ENCODE measurements at regions not wholly inside any gene's neighbourhood (a gene's known extent, or its start where the extent isn't known, plus 50 kb on each side); places are given as distances from the start of the nearest gene placed in this dataset.

- TF ChIP-seq ZNF576 (CRISPR knock-in tag; IDR thresholded peaks at IDR 0.05) (no peak), MEIS1 (CRISPR knock-in tag; IDR thresholded peaks at IDR 0.05; ENCODE audit: borderline replicate concordance) (no peak), SPEN (CRISPR knock-in tag; IDR thresholded peaks at IDR 0.05; ENCODE audit: low read depth) (no peak)
Observed at GRCh38 chr1:199813198-199813597, 214.3 kb upstream of the NR5A2 start (continued).

- in situ Hi-C loops (cut with HindIII; ENCODE audit: extremely low pct_ligation_motif_present, low pct_unique_long_range_greater_than_20kb) (no loop called here), intact Hi-C loops (cut with micrococcal nuclease; ENCODE audit: unreplicated experiment) (no loop called here)
- ChIA-PET CTCF (ENCODE audit: low intra/inter-chr PET ratio, low total read pairs) (no interaction called here), POLR2A (no interaction called here)
- 0% methylated on average over 3 of the region's 3 CpGs for whole genome bisulfite sequencing (ENCODE audit: low lambda C conversion rate)
- Histone ChIP-seq H2AFZ (ENCODE audit: low read length) (no peak overlapping the region), H3K27ac (ENCODE audit: extremely low read length, insufficient read depth, low read length) (no peak overlapping the region), H4K20me1 (ENCODE audit: insufficient read depth, low read length) (no peaks in the 10 kb centered on the region), H3K4me3 (replicated peaks in 1 of 3; ENCODE audit: insufficient read depth in 1 of 3, low read depth in 2 of 3, low read length in 3 of 3) (no peak overlapping the region), H3K4me1 (ENCODE audit: insufficient read depth, low read length) (no peaks in the 10 kb centered on the region), H3K36me3 (replicated peaks in 1 of 2; ENCODE audit: control insufficient read depth in 1 of 2, insufficient read depth in 2 of 2, low read length in 2 of 2) (no peaks in the 10 kb centered on the region), H3K27me3 (ENCODE audit: control insufficient read depth in 1 of 2, insufficient read depth in 2 of 2, low read length in 2 of 2) (no peaks in the 10 kb centered on the region), H3K79me2 (ENCODE audit: insufficient read depth, low read length) (no peaks in the 10 kb centered on the region), H3K9ac (ENCODE audit: insufficient read depth, low read depth, low read length) (no peak overlapping the region), H3K9me3 (ENCODE audit: low read length) (no peaks in the 10 kb centered on the region), H3K4me2 (ENCODE audit: low read depth, low read length) (no peak overlapping the region)
- ATAC-seq (no peak), DNase-seq (ENCODE audit: low spot score) (no peak), FAIRE-seq (no peak)
- no TSS peak for BruUV-seq (replicated peaks)
- no peak for TF ChIP-seq GPBP1L1 (CRISPR knock-in tag; IDR thresholded peaks at IDR 0.05)
- no peak for TF ChIP-seq PHF5A (CRISPR knock-in tag; IDR thresholded peaks at IDR 0.05; ENCODE audit: low read depth, unreplicated experiment)
- TF ChIP-seq KLF15 (CRISPR knock-in tag; IDR thresholded peaks at IDR 0.05; ENCODE audit: borderline replicate concordance), result no peak
- no peak for TF ChIP-seq POLR2A (IDR thresholded peaks at IDR 0.05; ENCODE audit: insufficient read depth in 1 of 2, low read depth in 2 of 2, low read length in 2 of 2)
Observed at GRCh38 chr1:199815947-199816346, 211.6 kb upstream of the NR5A2 start.
